Activated T-cell treated with anti-CD3 and anti-CD28 coated beads, Interleukin-2, amount 50 U/mL, for 24 hours (primary cell): ENCODE measurements at regions not wholly inside any gene's neighbourhood (a gene's known extent, or its start where the extent isn't known, plus 50 kb on each side); places are given as distances from the start of the nearest gene placed in this dataset.

Experiments used
- DNase-seq: peaks from one replicate; pipeline ENCODE4 v3.0.0-alpha.2; 2020
- H3K27ac Mint-ChIP-seq: 2 replicates; pipeline ENCODE4 v1.8.0; 2020; ENCODE audit warnings: mild to moderate bottlenecking, mixed read lengths
- H3K27me3 Mint-ChIP-seq: 2 replicates; pipeline ENCODE4 v1.8.0; 2020; ENCODE audit warnings: mixed read lengths
- H3K36me3 Mint-ChIP-seq: 2 replicates; pipeline ENCODE4 v1.8.0; 2020; ENCODE audit warnings: low read depth, mixed read lengths
- H3K4me1 Mint-ChIP-seq: 2 replicates; pipeline ENCODE4 v1.8.0; 2020; ENCODE audit warnings: low read depth, mixed read lengths
- H3K4me3 Mint-ChIP-seq: 2 replicates; pipeline ENCODE4 v1.8.0; 2020; ENCODE audit warnings: mild to moderate bottlenecking, moderate library complexity, mixed read lengths
- H3K9me3 Mint-ChIP-seq: 2 replicates; pipeline ENCODE4 v1.8.0; 2020; ENCODE audit warnings: mixed read lengths

- H3K27ac Mint-ChIP-seq: no peak overlapping the region
These were observed 135.5 kb upstream of the CPEB4 start for GRCh38 chr5:173752653-173753052.

GRCh38 chr5:173753307-173754168 is 134.6 kb upstream of the CPEB4 start:
- no peaks in the 10 kb centered on the region for H3K9me3 Mint-ChIP-seq
- no peak overlapping the region for H3K27ac Mint-ChIP-seq
- DNase-seq: no peak

More at GRCh38 chr5:173752653-173753052, 135.5 kb upstream of the CPEB4 start:
- no peak for DNase-seq
- Mint-ChIP-seq H3K36me3 (no peaks in the 10 kb centered on the region), H3K4me3 (no peak overlapping the region), H3K27me3 (no peaks in the 10 kb centered on the region), H3K9me3 (no peaks in the 10 kb centered on the region), H3K4me1 (no peaks in the 10 kb centered on the region)

GRCh38 chr5:173755319-173755718 is 132.8 kb upstream of the CPEB4 start:
- Mint-ChIP-seq H3K27me3 (no peaks in the 10 kb centered on the region), H3K4me1 (no peaks in the 10 kb centered on the region), H3K4me3 (no peak overlapping the region), H3K9me3 (no peaks in the 10 kb centered on the region), H3K36me3 (no peaks in the 10 kb centered on the region), H3K27ac (no peak overlapping the region)
- DNase-seq: no peak

More at GRCh38 chr5:173753307-173754168, 134.6 kb upstream of the CPEB4 start:
- H3K27me3 Mint-ChIP-seq: no peaks in the 10 kb centered on the region
- no peaks in the 10 kb centered on the region for H3K36me3 Mint-ChIP-seq
- no peaks in the 10 kb centered on the region for H3K4me1 Mint-ChIP-seq
- H3K4me3 Mint-ChIP-seq: no peak overlapping the region

GRCh38 chr5:173757403-173758209 is 130.5 kb upstream of the CPEB4 start:
- no peaks in the 10 kb centered on the region for H3K4me1 Mint-ChIP-seq
- no peak overlapping the region for H3K4me3 Mint-ChIP-seq
- H3K27me3 Mint-ChIP-seq: peaks cover 6% of the 10 kb centered on the region
- no peaks in the 10 kb centered on the region for H3K36me3 Mint-ChIP-seq
- H3K9me3 Mint-ChIP-seq: no peaks in the 10 kb centered on the region
- no peak overlapping the region for H3K27ac Mint-ChIP-seq
- DNase-seq: no peak

- Mint-ChIP-seq H3K36me3 (no peaks in the 10 kb centered on the region), H3K27me3 (peaks cover 6% of the 10 kb centered on the region), H3K4me3 (no peak overlapping the region), H3K9me3 (no peaks in the 10 kb centered on the region), H3K4me1 (no peaks in the 10 kb centered on the region), H3K27ac (no peak overlapping the region)
- no peak for DNase-seq
These were observed 129.5 kb upstream of the CPEB4 start for GRCh38 chr5:173758676-173759075.

- Mint-ChIP-seq H3K9me3 (no peaks in the 10 kb centered on the region), H3K4me3 (no peak overlapping the region), H3K27me3 (peaks cover 6% of the 10 kb centered on the region), H3K27ac (no peak overlapping the region), H3K36me3 (no peaks in the 10 kb centered on the region), H3K4me1 (no peaks in the 10 kb centered on the region)
- DNase-seq: no peak
These were observed 128.5 kb upstream of the CPEB4 start for GRCh38 chr5:173759691-173760090.

GRCh38 chr5:173760461-173761177 is 127.5 kb upstream of the CPEB4 start:
- Mint-ChIP-seq H3K27ac (no peak overlapping the region), H3K27me3 (peaks cover 6% of the 10 kb centered on the region), H3K9me3 (no peaks in the 10 kb centered on the region), H3K36me3 (no peaks in the 10 kb centered on the region), H3K4me1 (no peaks in the 10 kb centered on the region), H3K4me3 (no peak overlapping the region)
- DNase-seq: no peak

- Mint-ChIP-seq H3K4me1 (no peaks in the 10 kb centered on the region), H3K4me3 (no peak overlapping the region), H3K27me3 (peaks cover 6% of the 10 kb centered on the region), H3K9me3 (no peaks in the 10 kb centered on the region), H3K27ac (no peak overlapping the region), H3K36me3 (no peaks in the 10 kb centered on the region)
- no peak for DNase-seq
These were observed 127.0 kb upstream of the CPEB4 start for GRCh38 chr5:173761178-173761513.

GRCh38 chr5:173762045-173762444 is 126.1 kb upstream of the CPEB4 start:
- Mint-ChIP-seq H3K9me3 (no peaks in the 10 kb centered on the region), H3K4me1 (no peaks in the 10 kb centered on the region), H3K27ac (no peak overlapping the region), H3K27me3 (peaks cover 6% of the 10 kb centered on the region), H3K4me3 (no peak overlapping the region), H3K36me3 (no peaks in the 10 kb centered on the region)
- DNase-seq: no peak

GRCh38 chr5:173762930-173763329 is 125.2 kb upstream of the CPEB4 start:
- Mint-ChIP-seq H3K4me3 (no peak overlapping the region), H3K9me3 (no peaks in the 10 kb centered on the region), H3K27ac (no peak overlapping the region), H3K27me3 (peaks cover 6% of the 10 kb centered on the region), H3K36me3 (no peaks in the 10 kb centered on the region), H3K4me1 (no peaks in the 10 kb centered on the region)
- no peak for DNase-seq

- Mint-ChIP-seq H3K9me3 (no peaks in the 10 kb centered on the region), H3K36me3 (no peaks in the 10 kb centered on the region), H3K27ac (no peak overlapping the region), H3K4me1 (no peaks in the 10 kb centered on the region), H3K4me3 (no peak overlapping the region), H3K27me3 (peaks cover 6% of the 10 kb centered on the region)
- DNase-seq: no peak
These were observed 124.7 kb upstream of the CPEB4 start for GRCh38 chr5:173763410-173763809.

GRCh38 chr5:173764332-173765028 is 123.7 kb upstream of the CPEB4 start:
- no peak for DNase-seq
- peaks cover 6% of the 10 kb centered on the region for H3K27me3 Mint-ChIP-seq
- H3K4me3 Mint-ChIP-seq: no peak overlapping the region
- no peaks in the 10 kb centered on the region for H3K36me3 Mint-ChIP-seq
- no peaks in the 10 kb centered on the region for H3K4me1 Mint-ChIP-seq
- H3K27ac Mint-ChIP-seq: no peak overlapping the region
- no peaks in the 10 kb centered on the region for H3K9me3 Mint-ChIP-seq

GRCh38 chr5:173765029-173765644 is 123.0 kb upstream of the CPEB4 start:
- no peaks in the 10 kb centered on the region for H3K36me3 Mint-ChIP-seq

GRCh38 chr5:173765661-173766060 is 122.5 kb upstream of the CPEB4 start:
- no peaks in the 10 kb centered on the region for H3K4me1 Mint-ChIP-seq
- no peak for DNase-seq
- H3K27ac Mint-ChIP-seq: no peak overlapping the region
- no peak overlapping the region for H3K4me3 Mint-ChIP-seq
- H3K36me3 Mint-ChIP-seq: no peaks in the 10 kb centered on the region
- H3K27me3 Mint-ChIP-seq: peaks cover 6% of the 10 kb centered on the region
- H3K9me3 Mint-ChIP-seq: no peaks in the 10 kb centered on the region

More at GRCh38 chr5:173765029-173765644, 123.0 kb upstream of the CPEB4 start:
- H3K4me1 Mint-ChIP-seq: no peaks in the 10 kb centered on the region
- no peaks in the 10 kb centered on the region for H3K9me3 Mint-ChIP-seq
- no peak overlapping the region for H3K27ac Mint-ChIP-seq
- H3K4me3 Mint-ChIP-seq: no peak overlapping the region
- DNase-seq: no peak
- peaks cover 6% of the 10 kb centered on the region for H3K27me3 Mint-ChIP-seq
